ENCODE measurements at regions not wholly inside any gene's neighbourhood (a gene's known extent, or its start where the extent isn't known, plus 50 kb on each side); places are given as distances from the start of the nearest gene placed in this dataset.
"Not testable (repeated sequence)": the region's sequence is repeated elsewhere in the genome, so short reads cannot be mapped to it uniquely, and the experiment has no call there.

DNA sequence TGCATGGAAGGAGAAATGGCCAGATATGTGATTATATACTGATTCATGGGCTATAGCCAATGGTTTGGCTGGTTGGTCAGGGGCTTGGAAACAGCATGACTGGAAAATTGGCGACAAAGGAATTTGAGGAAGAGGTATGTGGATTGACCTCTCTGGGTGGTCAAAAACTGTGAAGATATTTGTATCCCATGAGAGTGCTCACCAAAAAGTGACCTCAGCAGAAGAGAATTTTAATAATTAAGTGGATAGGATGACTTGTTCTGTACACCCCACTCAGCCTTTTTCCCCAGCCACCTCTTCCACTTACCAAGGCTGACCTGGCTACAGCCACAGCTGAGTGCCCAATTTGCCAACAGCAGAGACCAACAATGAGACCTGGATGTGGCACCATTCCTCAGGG is 146.7 kb downstream of the GPR37 start:
- H3K27me3 ChIP-seq: no peaks in the 10 kb centered on the region
- no peak overlapping the region for H3K4me3 ChIP-seq
- H3K27ac ChIP-seq: no peak overlapping the region
- 75% methylated on average over 1 of the region's 1 CpG for WGBS, 2 donors
- no peak for FAIRE-seq
- H3K4me1 ChIP-seq: no peaks in the 10 kb centered on the region
- DNase-seq: no peak
- H3K36me3 ChIP-seq: no peaks in the 10 kb centered on the region
- no peak for ATAC-seq
- intact Hi-C loops (cut with DNase I): no loop called here
- no peak for TF ChIP-seq CTCF (IDR thresholded peaks at IDR 0.05)
- H3K9me3 ChIP-seq: no peaks in the 10 kb centered on the region

GRCh38 chr7:124618051-124618450 is 147.5 kb downstream of the GPR37 start:
- H3K36me3 ChIP-seq; H3K4me1 ChIP-seq; ATAC-seq; H3K27ac ChIP-seq; H3K27me3 ChIP-seq; FAIRE-seq; H3K4me3 ChIP-seq; intact Hi-C loops (cut with DNase I); DNase-seq; H3K9me3 ChIP-seq: not testable (repeated sequence)
- 48 to 76% methylated on average over 2 of the region's 2 CpGs for WGBS, 2 donors

DNA sequence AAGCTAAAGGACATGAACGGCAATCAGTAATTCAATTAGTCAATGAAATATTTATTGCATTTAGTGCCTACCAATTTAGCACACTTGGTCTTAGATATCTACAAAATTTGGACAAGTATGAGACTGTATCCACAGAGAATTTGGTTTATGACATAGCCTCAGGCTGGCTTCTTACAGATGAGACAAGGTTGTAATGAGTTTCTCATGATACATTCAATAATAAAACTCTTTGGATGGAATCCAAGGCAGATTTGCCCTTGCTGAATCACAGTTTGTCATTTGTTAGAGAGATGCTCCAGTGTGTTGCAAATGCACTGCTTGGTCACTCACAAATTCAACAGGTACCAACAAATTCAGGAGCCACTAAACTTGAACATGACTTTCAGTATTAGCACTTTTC is 162.5 kb downstream of the GPR37 start:
- DNase-seq: no peak
- TF ChIP-seq CTCF (IDR thresholded peaks at IDR 0.05): no peak
- Histone ChIP-seq H3K9me3 (no peaks in the 10 kb centered on the region), H3K4me3 (no peak overlapping the region), H3K27ac (no peak overlapping the region), H3K27me3 (peaks cover 0 to 4% (median 0%) of the 10 kb centered on the region in 4 donors), H3K4me1 (no peaks in the 10 kb centered on the region), H3K36me3 (no peaks in the 10 kb centered on the region)
- WGBS, 2 donors: 59 to 73% methylated on average over 1 of the region's 1 CpG
- no peak for FAIRE-seq
- intact Hi-C loops (cut with DNase I): no loop called here
- ATAC-seq: no peak

DNA sequence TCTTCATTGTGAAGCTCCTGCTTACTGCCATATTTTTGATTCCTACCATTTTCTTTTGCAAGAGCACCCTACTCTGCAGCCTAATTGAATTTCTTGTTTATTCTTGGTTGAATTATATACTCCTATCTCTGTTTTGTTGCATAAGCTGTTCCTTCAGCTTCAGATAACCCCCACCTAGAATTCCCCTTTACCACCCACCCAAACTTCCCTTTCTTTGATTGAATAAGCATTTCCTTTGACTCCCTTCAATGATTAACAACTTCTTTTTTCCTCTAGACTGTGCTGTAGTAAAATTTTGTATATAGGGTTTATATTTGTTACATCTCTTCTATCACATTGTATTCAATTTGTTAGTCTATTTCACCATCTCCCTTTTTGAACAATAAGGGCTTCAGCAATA is 168.1 kb downstream of the GPR37 start:
- H3K4me1 ChIP-seq: no peaks in the 10 kb centered on the region
- TF ChIP-seq CTCF (IDR thresholded peaks at IDR 0.05): no peak
- ATAC-seq (no peak), FAIRE-seq (no peak), DNase-seq (no peak)
- H3K9me3 ChIP-seq: no peaks in the 10 kb centered on the region
- H3K4me3 ChIP-seq: no peak overlapping the region
- H3K27me3 ChIP-seq: no peaks in the 10 kb centered on the region
- no peak overlapping the region for H3K27ac ChIP-seq
- H3K36me3 ChIP-seq: no peaks in the 10 kb centered on the region
- intact Hi-C loops (cut with DNase I): no loop called here

DNA sequence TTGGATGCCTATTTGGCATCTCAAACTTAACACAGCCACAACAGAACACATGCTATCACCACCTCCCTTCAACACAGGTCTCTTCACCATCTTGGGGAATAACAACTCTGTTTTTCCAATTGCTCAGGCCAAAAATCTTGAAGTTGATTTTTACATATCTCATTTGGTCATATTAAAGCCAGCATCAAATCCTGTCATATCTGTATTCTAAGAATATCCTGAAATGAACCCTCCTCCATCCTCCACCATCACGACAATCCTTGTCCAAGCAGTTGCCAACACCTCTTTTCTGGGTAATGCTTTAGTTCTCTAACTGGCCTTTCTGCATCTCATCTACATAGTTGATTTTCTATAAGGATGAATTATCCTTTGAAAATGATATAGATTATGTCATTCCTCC is 168.7 kb downstream of the GPR37 start:
- intact Hi-C loops (cut with DNase I): no loop called here
- H3K9me3 ChIP-seq: no peaks in the 10 kb centered on the region
- no peaks in the 10 kb centered on the region for H3K4me1 ChIP-seq
- ATAC-seq (no peak), DNase-seq (no peak), FAIRE-seq (no peak)
- H3K4me3 ChIP-seq: no peak overlapping the region
- TF ChIP-seq CTCF (IDR thresholded peaks at IDR 0.05): no peak
- H3K27ac ChIP-seq: no peak overlapping the region
- H3K36me3 ChIP-seq: no peaks in the 10 kb centered on the region
- no peaks in the 10 kb centered on the region for H3K27me3 ChIP-seq
- 61 to 77% methylated on average over 1 of the region's 1 CpG for WGBS, 2 donors

- no peaks in the 10 kb centered on the region for H3K4me1 ChIP-seq
- no peak for TF ChIP-seq CTCF (IDR thresholded peaks at IDR 0.05)
- H3K4me3 ChIP-seq: no peak overlapping the region
- no peak overlapping the region for H3K27ac ChIP-seq
- FAIRE-seq (no peak), ATAC-seq (no peak), DNase-seq (no peak)
- H3K9me3 ChIP-seq: no peaks in the 10 kb centered on the region
- no peaks in the 10 kb centered on the region for H3K27me3 ChIP-seq
- no peaks in the 10 kb centered on the region for H3K36me3 ChIP-seq
- intact Hi-C loops (cut with DNase I): no loop called here
- WGBS, 2 donors: 69 to 72% methylated on average over 2 of the region's 2 CpGs
These were observed 174.8 kb downstream of the GPR37 start for GRCh38 chr7:124590814-124591213.

Measured in pancreas (tissue), 10 donors.